ENCODE measurements at regions not wholly inside any gene's neighbourhood (a gene's known extent, or its start where the extent isn't known, plus 50 kb on each side); places are given as distances from the start of the nearest gene placed in this dataset.

GRCh38 chr3:72139316-72139715, 354.4 kb upstream of the PROK2 start:
- no peak overlapping the region for H3K9ac ChIP-seq (ENCODE audit: low read length)
- H2AFZ ChIP-seq (ENCODE audit: low read depth, low read length): no peak overlapping the region
- H3K27ac Mint-ChIP-seq (ENCODE audit: unreplicated experiment): no peak overlapping the region
- no peak for FAIRE-seq
- H4K20me1 ChIP-seq (ENCODE audit: insufficient read depth, low read length): no peaks in the 10 kb centered on the region
- peaks cover 29% of the 10 kb centered on the region for H3K27me3 Mint-ChIP-seq (ENCODE audit: low read depth, unreplicated experiment)
- no peak for DNase-seq (ENCODE audit: low read depth)
- peaks cover 10% of the 10 kb centered on the region for H3K9me3 Mint-ChIP-seq (ENCODE audit: unreplicated experiment)
- H3K36me3 ChIP-seq (ENCODE audit: insufficient read depth, low read length): no peaks in the 10 kb centered on the region
- H3K27ac ChIP-seq (ENCODE audit: low read depth, low read length): no peak overlapping the region
- H3K36me3 Mint-ChIP-seq (ENCODE audit: low read depth, unreplicated experiment): no peaks in the 10 kb centered on the region
- peaks cover 21% of the 10 kb centered on the region for H3K27me3 ChIP-seq (ENCODE audit: insufficient read depth, low read length)
- no peak overlapping the region for H3K4me3 Mint-ChIP-seq (ENCODE audit: unreplicated experiment)
- no peaks in the 10 kb centered on the region for H3K79me2 ChIP-seq (ENCODE audit: insufficient read depth, low read length)
- no peak for TF ChIP-seq EZH2 (IDR thresholded peaks at IDR 0.05; ENCODE audit: insufficient read depth, low read length)
- no peak for TF ChIP-seq CTCF (IDR thresholded peaks at IDR 0.05; ENCODE audit: insufficient read depth, low read depth, low read length)
- H3K4me3 ChIP-seq (ENCODE audit: insufficient read depth, low read depth, low read length): no peak overlapping the region
- no peaks in the 10 kb centered on the region for H3K4me1 ChIP-seq (ENCODE audit: insufficient read depth, low read length)
- no peak overlapping the region for H3K4me2 ChIP-seq (ENCODE audit: low read length)
- peaks cover 5% of the 10 kb centered on the region for H3K4me1 Mint-ChIP-seq (ENCODE audit: low read depth, unreplicated experiment)
- peaks cover 3% of the 10 kb centered on the region for H3K9me3 ChIP-seq (ENCODE audit: insufficient read depth, low read depth, low read length)

GRCh38 chr3:72137865-72138861, 353.2 kb upstream of the PROK2 start:
- H3K36me3 ChIP-seq (ENCODE audit: insufficient read depth, low read length): no peaks in the 10 kb centered on the region
- no peak overlapping the region for H3K4me3 Mint-ChIP-seq (ENCODE audit: unreplicated experiment)
- H3K9me3 ChIP-seq (ENCODE audit: insufficient read depth, low read depth, low read length): peaks cover 3% of the 10 kb centered on the region
- no peaks in the 10 kb centered on the region for H3K4me1 Mint-ChIP-seq (ENCODE audit: low read depth, unreplicated experiment)
- no peak overlapping the region for H3K9ac ChIP-seq (ENCODE audit: low read length)
- DNase-seq (ENCODE audit: low read depth) (no peak), FAIRE-seq (no peak)
- H3K4me2 ChIP-seq (ENCODE audit: low read length): no peak overlapping the region
- H3K27ac ChIP-seq (ENCODE audit: low read depth, low read length): no peak overlapping the region
- peaks cover 38% of the 10 kb centered on the region for H3K27me3 Mint-ChIP-seq (ENCODE audit: low read depth, unreplicated experiment)
- H3K79me2 ChIP-seq (ENCODE audit: insufficient read depth, low read length): no peaks in the 10 kb centered on the region
- H3K27me3 ChIP-seq (ENCODE audit: insufficient read depth, low read length): peaks cover 24% of the 10 kb centered on the region
- H3K27ac Mint-ChIP-seq (ENCODE audit: unreplicated experiment): no peak overlapping the region
- no peaks in the 10 kb centered on the region for H3K4me1 ChIP-seq (ENCODE audit: insufficient read depth, low read length)
- no peak overlapping the region for H2AFZ ChIP-seq (ENCODE audit: low read depth, low read length)
- H3K9me3 Mint-ChIP-seq (ENCODE audit: unreplicated experiment): peaks cover 11% of the 10 kb centered on the region
- H3K36me3 Mint-ChIP-seq (ENCODE audit: low read depth, unreplicated experiment): no peaks in the 10 kb centered on the region
- no peak overlapping the region for H3K4me3 ChIP-seq (ENCODE audit: insufficient read depth, low read depth, low read length)
- H4K20me1 ChIP-seq (ENCODE audit: insufficient read depth, low read length): no peaks in the 10 kb centered on the region
- no peak for TF ChIP-seq EZH2 (IDR thresholded peaks at IDR 0.05; ENCODE audit: insufficient read depth, low read length)

- H3K4me3 ChIP-seq (ENCODE audit: insufficient read depth, low read depth, low read length): no peak overlapping the region
- H3K27ac Mint-ChIP-seq (ENCODE audit: unreplicated experiment): no peak overlapping the region
- peaks cover 23% of the 10 kb centered on the region for H3K27me3 ChIP-seq (ENCODE audit: insufficient read depth, low read length)
- TF ChIP-seq EZH2 (IDR thresholded peaks at IDR 0.05; ENCODE audit: insufficient read depth, low read length): no peak
- no peak for TF ChIP-seq CTCF (IDR thresholded peaks at IDR 0.05; ENCODE audit: insufficient read depth, low read depth, low read length)
- H3K9me3 ChIP-seq (ENCODE audit: insufficient read depth, low read depth, low read length): peaks cover 3% of the 10 kb centered on the region
- peaks cover 38% of the 10 kb centered on the region for H3K27me3 Mint-ChIP-seq (ENCODE audit: low read depth, unreplicated experiment)
- no peaks in the 10 kb centered on the region for H3K4me1 Mint-ChIP-seq (ENCODE audit: low read depth, unreplicated experiment)
- H3K79me2 ChIP-seq (ENCODE audit: insufficient read depth, low read length): no peaks in the 10 kb centered on the region
- H4K20me1 ChIP-seq (ENCODE audit: insufficient read depth, low read length): no peaks in the 10 kb centered on the region
- no peaks in the 10 kb centered on the region for H3K4me1 ChIP-seq (ENCODE audit: insufficient read depth, low read length)
- H3K9me3 Mint-ChIP-seq (ENCODE audit: unreplicated experiment): peaks cover 9% of the 10 kb centered on the region
- no peak overlapping the region for H3K4me3 Mint-ChIP-seq (ENCODE audit: unreplicated experiment)
- FAIRE-seq (no peak), DNase-seq (ENCODE audit: low read depth) (no peak)
- H3K36me3 Mint-ChIP-seq (ENCODE audit: low read depth, unreplicated experiment): no peaks in the 10 kb centered on the region
- H2AFZ ChIP-seq (ENCODE audit: low read depth, low read length): no peak overlapping the region
- no peak overlapping the region for H3K4me2 ChIP-seq (ENCODE audit: low read length)
- no peak overlapping the region for H3K9ac ChIP-seq (ENCODE audit: low read length)
- no peaks in the 10 kb centered on the region for H3K36me3 ChIP-seq (ENCODE audit: insufficient read depth, low read length)
- no peak overlapping the region for H3K27ac ChIP-seq (ENCODE audit: low read depth, low read length)
These were observed 350.7 kb upstream of the PROK2 start for GRCh38 chr3:72135636-72136035.

Measured in astrocyte (in vitro differentiated cells and primary cell).